ENCODE measurements at regions not wholly inside any gene's neighbourhood (a gene's known extent, or its start where the extent isn't known, plus 50 kb on each side); places are given as distances from the start of the nearest gene placed in this dataset.

DNA sequence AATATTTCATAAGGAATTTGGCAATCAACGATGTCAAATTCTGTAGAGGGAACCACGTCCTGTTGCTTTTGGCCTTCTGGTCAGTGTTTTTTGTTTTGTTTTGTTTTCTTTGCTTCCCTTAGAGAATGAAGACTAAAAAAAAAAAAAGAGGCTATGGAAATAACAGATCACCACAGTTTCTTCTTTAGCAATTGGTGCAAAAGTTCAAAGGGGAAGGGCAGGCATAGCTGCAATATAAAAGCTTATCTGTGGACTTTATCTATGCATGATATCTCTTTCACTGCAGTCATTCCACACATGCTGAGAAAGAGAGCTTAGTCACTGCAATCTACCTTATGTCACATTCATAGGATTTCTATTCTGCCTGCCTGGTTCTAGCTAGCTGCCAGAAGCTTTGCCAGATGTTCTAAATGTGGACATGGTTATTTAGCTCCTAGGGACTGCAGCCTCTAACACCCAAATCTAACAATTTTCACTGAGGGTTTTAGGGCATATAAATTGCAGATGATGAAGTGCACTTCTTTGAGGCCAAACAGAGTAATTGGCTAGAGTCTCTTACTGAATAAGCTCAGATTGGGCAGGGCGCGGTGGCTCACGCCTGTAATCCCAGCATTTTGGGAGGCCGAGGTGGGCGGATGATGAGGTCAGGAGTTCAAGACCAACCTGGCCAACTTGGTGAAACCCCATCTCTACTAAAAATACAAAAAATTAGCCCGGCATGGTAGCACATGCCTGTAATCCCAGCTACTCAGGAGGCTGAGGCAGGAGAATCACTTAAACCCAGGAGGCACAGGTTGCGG lies 637.2 kb downstream of the NTRK3 start:
- TF ChIP-seq, protein P1, sequence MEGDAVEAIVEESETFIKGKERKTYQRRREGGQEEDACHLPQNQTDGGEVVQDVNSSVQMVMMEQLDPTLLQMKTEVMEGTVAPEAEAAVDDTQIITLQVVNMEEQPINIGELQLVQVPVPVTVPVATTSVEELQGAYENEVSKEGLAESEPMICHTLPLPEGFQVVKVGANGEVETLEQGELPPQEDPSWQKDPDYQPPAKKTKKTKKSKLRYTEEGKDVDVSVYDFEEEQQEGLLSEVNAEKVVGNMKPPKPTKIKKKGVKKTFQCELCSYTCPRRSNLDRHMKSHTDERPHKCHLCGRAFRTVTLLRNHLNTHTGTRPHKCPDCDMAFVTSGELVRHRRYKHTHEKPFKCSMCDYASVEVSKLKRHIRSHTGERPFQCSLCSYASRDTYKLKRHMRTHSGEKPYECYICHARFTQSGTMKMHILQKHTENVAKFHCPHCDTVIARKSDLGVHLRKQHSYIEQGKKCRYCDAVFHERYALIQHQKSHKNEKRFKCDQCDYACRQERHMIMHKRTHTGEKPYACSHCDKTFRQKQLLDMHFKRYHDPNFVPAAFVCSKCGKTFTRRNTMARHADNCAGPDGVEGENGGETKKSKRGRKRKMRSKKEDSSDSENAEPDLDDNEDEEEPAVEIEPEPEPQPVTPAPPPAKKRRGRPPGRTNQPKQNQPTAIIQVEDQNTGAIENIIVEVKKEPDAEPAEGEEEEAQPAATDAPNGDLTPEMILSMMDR (IDR thresholded peaks at IDR 0.05; ENCODE audit: borderline replicate concordance, extremely low read depth, low read length, poor library complexity, severe bottlenecking), result no peak
- TF ChIP-seq EZH2 (IDR thresholded peaks at IDR 0.05; ENCODE audit: borderline replicate concordance, low read depth, low read length, severe bottlenecking), result no peak
- DNase-seq (no peak), ATAC-seq (ENCODE audit: insufficient read depth, low read depth) (no peak)
- Histone ChIP-seq H3K4me1 (ENCODE audit: insufficient read depth, low read length) (no peaks in the 10 kb centered on the region), H3K36me3 (ENCODE audit: insufficient read depth, low read length) (no peaks in the 10 kb centered on the region), H3K27ac (ENCODE audit: low read length) (no peak overlapping the region), H4K20me1 (ENCODE audit: insufficient read depth, low read length) (no peaks in the 10 kb centered on the region), H3K4me2 (ENCODE audit: insufficient read depth, low read length) (no peak overlapping the region), H3K9me3 (ENCODE audit: insufficient read depth, low read length, severe bottlenecking) (no peaks in the 10 kb centered on the region), H3K79me2 (ENCODE audit: insufficient read depth, low read length) (no peaks in the 10 kb centered on the region), H3K9ac (ENCODE audit: low read depth, low read length) (no peak overlapping the region), H3K27me3 (ENCODE audit: insufficient read depth, low read length, poor library complexity) (no peaks in the 10 kb centered on the region), H2AFZ (ENCODE audit: low read depth, low read length) (no peak overlapping the region), H3K4me3 (ENCODE audit: low read depth in 1 of 2, low read length in 2 of 2) (no peak overlapping the region)

GRCh38 chr15:87618203-87618725 lies 638.3 kb downstream of the NTRK3 start:
- Histone ChIP-seq H3K9me3 (ENCODE audit: insufficient read depth, low read length, severe bottlenecking) (no peaks in the 10 kb centered on the region), H3K27ac (ENCODE audit: low read length) (no peak overlapping the region), H2AFZ (ENCODE audit: low read depth, low read length) (no peak overlapping the region), H3K4me2 (ENCODE audit: insufficient read depth, low read length) (no peak overlapping the region), H3K27me3 (ENCODE audit: insufficient read depth, low read length, poor library complexity) (no peaks in the 10 kb centered on the region), H3K79me2 (ENCODE audit: insufficient read depth, low read length) (no peaks in the 10 kb centered on the region), H3K4me1 (ENCODE audit: insufficient read depth, low read length) (no peaks in the 10 kb centered on the region), H3K36me3 (ENCODE audit: insufficient read depth, low read length) (no peaks in the 10 kb centered on the region), H3K9ac (ENCODE audit: low read depth, low read length) (no peak overlapping the region), H3K4me3 (ENCODE audit: low read depth in 1 of 2, low read length in 2 of 2) (no peak overlapping the region), H4K20me1 (ENCODE audit: insufficient read depth, low read length) (no peaks in the 10 kb centered on the region)
- no peak for ATAC-seq (ENCODE audit: insufficient read depth, low read depth)
- TF ChIP-seq, protein P1 (IDR thresholded peaks at IDR 0.05; ENCODE audit: borderline replicate concordance, extremely low read depth, low read length, poor library complexity, severe bottlenecking), result no peak
- TF ChIP-seq EZH2 (IDR thresholded peaks at IDR 0.05; ENCODE audit: borderline replicate concordance, low read depth, low read length, severe bottlenecking), result no peak
- DNase-seq, result no peak

GRCh38 chr15:87614704-87615103 lies 641.8 kb downstream of the NTRK3 start:
- Histone ChIP-seq H3K9me3 (ENCODE audit: insufficient read depth, low read length, severe bottlenecking) (no peaks in the 10 kb centered on the region), H3K4me1 (ENCODE audit: insufficient read depth, low read length) (no peaks in the 10 kb centered on the region), H3K27ac (ENCODE audit: low read length) (no peak overlapping the region), H3K79me2 (ENCODE audit: insufficient read depth, low read length) (no peaks in the 10 kb centered on the region), H3K27me3 (ENCODE audit: insufficient read depth, low read length, poor library complexity) (no peaks in the 10 kb centered on the region), H3K36me3 (ENCODE audit: insufficient read depth, low read length) (no peaks in the 10 kb centered on the region), H3K9ac (ENCODE audit: low read depth, low read length) (no peak overlapping the region), H2AFZ (ENCODE audit: low read depth, low read length) (no peak overlapping the region), H3K4me3 (ENCODE audit: low read depth in 1 of 2, low read length in 2 of 2) (no peak overlapping the region), H4K20me1 (ENCODE audit: insufficient read depth, low read length) (no peaks in the 10 kb centered on the region), H3K4me2 (ENCODE audit: insufficient read depth, low read length) (no peak overlapping the region)
- DNase-seq, result no peak
- ATAC-seq (ENCODE audit: insufficient read depth, low read depth), result no peak
- TF ChIP-seq EZH2 (IDR thresholded peaks at IDR 0.05; ENCODE audit: borderline replicate concordance, low read depth, low read length, severe bottlenecking), result no peak
- TF ChIP-seq, protein P1 (IDR thresholded peaks at IDR 0.05; ENCODE audit: borderline replicate concordance, extremely low read depth, low read length, poor library complexity, severe bottlenecking), result no peak
